ENCODE measurements at regions not wholly inside any gene's neighbourhood (a gene's known extent, or its start where the extent isn't known, plus 50 kb on each side); places are given as distances from the start of the nearest gene placed in this dataset.
"Not testable (repeated sequence)": the region's sequence is repeated elsewhere in the genome, so short reads cannot be mapped to it uniquely, and the experiment has no call there.

GRCh38 chr6:56824431-56824830 lies 130.5 kb upstream of the BEND6 start:
- H3K4me1 ChIP-seq (ENCODE audit: insufficient read depth, low read length); H3K4me3 ChIP-seq (ENCODE audit: low read length); H3K9me3 ChIP-seq (ENCODE audit: low read length); H3K27me3 ChIP-seq (ENCODE audit: insufficient read depth, low read length); H2AFZ ChIP-seq (ENCODE audit: low read depth, low read length); H3K36me3 ChIP-seq (ENCODE audit: insufficient read depth, low read length): not testable (repeated sequence)

- H2AFZ ChIP-seq (ENCODE audit: low read depth, low read length): no peak overlapping the region
- H3K36me3 ChIP-seq (ENCODE audit: insufficient read depth, low read length): no peaks in the 10 kb centered on the region
- peaks cover 7% of the 10 kb centered on the region for H3K4me1 ChIP-seq (ENCODE audit: insufficient read depth, low read length)
- H3K4me3 ChIP-seq (ENCODE audit: low read length): no peak overlapping the region
- H3K27me3 ChIP-seq (ENCODE audit: insufficient read depth, low read length): no peaks in the 10 kb centered on the region
- H3K9me3 ChIP-seq (ENCODE audit: low read length): no peaks in the 10 kb centered on the region
Observed at GRCh38 chr6:56821005-56821432, 133.9 kb upstream of the BEND6 start.

GRCh38 chr6:56820060-56820459 lies 134.8 kb upstream of the BEND6 start:
- Histone ChIP-seq H3K36me3 (ENCODE audit: insufficient read depth, low read length) (no peaks in the 10 kb centered on the region), H3K27me3 (ENCODE audit: insufficient read depth, low read length) (no peaks in the 10 kb centered on the region), H2AFZ (ENCODE audit: low read depth, low read length) (no peak overlapping the region), H3K4me1 (ENCODE audit: insufficient read depth, low read length) (peaks cover 9% of the 10 kb centered on the region), H3K9me3 (ENCODE audit: low read length) (no peaks in the 10 kb centered on the region), H3K4me3 (ENCODE audit: low read length) (no peak overlapping the region)

GRCh38 chr6:56819604-56820003 lies 135.3 kb upstream of the BEND6 start:
- Histone ChIP-seq H2AFZ (ENCODE audit: low read depth, low read length) (no peak overlapping the region), H3K9me3 (ENCODE audit: low read length) (no peaks in the 10 kb centered on the region), H3K27me3 (ENCODE audit: insufficient read depth, low read length) (no peaks in the 10 kb centered on the region), H3K4me3 (ENCODE audit: low read length) (no peak overlapping the region), H3K4me1 (ENCODE audit: insufficient read depth, low read length) (peaks cover 13% of the 10 kb centered on the region), H3K36me3 (ENCODE audit: insufficient read depth, low read length) (no peaks in the 10 kb centered on the region)

- Histone ChIP-seq H3K27me3 (ENCODE audit: insufficient read depth, low read length) (no peaks in the 10 kb centered on the region), H3K36me3 (ENCODE audit: insufficient read depth, low read length) (no peaks in the 10 kb centered on the region), H3K4me3 (ENCODE audit: low read length) (no peak overlapping the region), H3K9me3 (ENCODE audit: low read length) (no peaks in the 10 kb centered on the region), H3K4me1 (ENCODE audit: insufficient read depth, low read length) (peaks cover 20% of the 10 kb centered on the region), H2AFZ (ENCODE audit: low read depth, low read length) (no peak overlapping the region)
Observed at GRCh38 chr6:56816370-56816769, 138.5 kb upstream of the BEND6 start.

GRCh38 chr6:56815436-56815835 lies 139.5 kb upstream of the BEND6 start:
- Histone ChIP-seq H3K4me1 (ENCODE audit: insufficient read depth, low read length) (peaks cover 20% of the 10 kb centered on the region), H3K27me3 (ENCODE audit: insufficient read depth, low read length) (no peaks in the 10 kb centered on the region), H3K4me3 (ENCODE audit: low read length) (no peak overlapping the region), H2AFZ (ENCODE audit: low read depth, low read length) (no peak overlapping the region), H3K36me3 (ENCODE audit: insufficient read depth, low read length) (no peaks in the 10 kb centered on the region), H3K9me3 (ENCODE audit: low read length) (no peaks in the 10 kb centered on the region)

- Histone ChIP-seq H3K36me3 (ENCODE audit: insufficient read depth, low read length) (no peaks in the 10 kb centered on the region), H3K4me3 (ENCODE audit: low read length) (no peak overlapping the region), H2AFZ (ENCODE audit: low read depth, low read length) (no peak overlapping the region), H3K4me1 (ENCODE audit: insufficient read depth, low read length) (peaks cover 20% of the 10 kb centered on the region), H3K9me3 (ENCODE audit: low read length) (no peaks in the 10 kb centered on the region), H3K27me3 (ENCODE audit: insufficient read depth, low read length) (no peaks in the 10 kb centered on the region)
Observed at GRCh38 chr6:56814802-56815201, 140.1 kb upstream of the BEND6 start.

- no peaks in the 10 kb centered on the region for H3K36me3 ChIP-seq (ENCODE audit: insufficient read depth, low read length)
- H2AFZ ChIP-seq (ENCODE audit: low read depth, low read length): no peak overlapping the region
- peaks cover 20% of the 10 kb centered on the region for H3K4me1 ChIP-seq (ENCODE audit: insufficient read depth, low read length)
- H3K4me3 ChIP-seq (ENCODE audit: low read length): no peak overlapping the region
- no peaks in the 10 kb centered on the region for H3K27me3 ChIP-seq (ENCODE audit: insufficient read depth, low read length)
- H3K9me3 ChIP-seq (ENCODE audit: low read length): no peaks in the 10 kb centered on the region
Observed at GRCh38 chr6:56814308-56814707, 140.6 kb upstream of the BEND6 start.

GRCh38 chr6:56812851-56813250 lies 142.1 kb upstream of the BEND6 start:
- H2AFZ ChIP-seq (ENCODE audit: low read depth, low read length); H3K36me3 ChIP-seq (ENCODE audit: insufficient read depth, low read length); H3K4me3 ChIP-seq (ENCODE audit: low read length); H3K9me3 ChIP-seq (ENCODE audit: low read length); H3K27me3 ChIP-seq (ENCODE audit: insufficient read depth, low read length): not testable (repeated sequence)
- peaks cover 20% of the 10 kb centered on the region for H3K4me1 ChIP-seq (ENCODE audit: insufficient read depth, low read length)

- Histone ChIP-seq H3K36me3 (ENCODE audit: insufficient read depth, low read length) (no peaks in the 10 kb centered on the region), H3K4me3 (ENCODE audit: low read length) (no peak overlapping the region), H2AFZ (ENCODE audit: low read depth, low read length) (no peak overlapping the region), H3K9me3 (ENCODE audit: low read length) (no peaks in the 10 kb centered on the region), H3K4me1 (ENCODE audit: insufficient read depth, low read length) (peaks cover 31% of the 10 kb centered on the region), H3K27me3 (ENCODE audit: insufficient read depth, low read length) (no peaks in the 10 kb centered on the region)
Observed at GRCh38 chr6:56808871-56809359, 146.0 kb upstream of the BEND6 start.

GRCh38 chr6:56807989-56808337 lies 146.9 kb upstream of the BEND6 start:
- no peak overlapping the region for H2AFZ ChIP-seq (ENCODE audit: low read depth, low read length)
- H3K9me3 ChIP-seq (ENCODE audit: low read length): no peaks in the 10 kb centered on the region
- no peak overlapping the region for H3K4me3 ChIP-seq (ENCODE audit: low read length)
- H3K36me3 ChIP-seq (ENCODE audit: insufficient read depth, low read length): no peaks in the 10 kb centered on the region
- peaks cover 39% of the 10 kb centered on the region for H3K4me1 ChIP-seq (ENCODE audit: insufficient read depth, low read length)
- no peaks in the 10 kb centered on the region for H3K27me3 ChIP-seq (ENCODE audit: insufficient read depth, low read length)

- Histone ChIP-seq H3K4me1 (ENCODE audit: insufficient read depth, low read length) (peaks cover 44% of the 10 kb centered on the region), H3K4me3 (ENCODE audit: low read length) (no peak overlapping the region), H3K27me3 (ENCODE audit: insufficient read depth, low read length) (no peaks in the 10 kb centered on the region), H3K9me3 (ENCODE audit: low read length) (no peaks in the 10 kb centered on the region), H3K36me3 (ENCODE audit: insufficient read depth, low read length) (no peaks in the 10 kb centered on the region), H2AFZ (ENCODE audit: low read depth, low read length) (no peak overlapping the region)
Observed at GRCh38 chr6:56807326-56807988, 147.4 kb upstream of the BEND6 start.

GRCh38 chr6:56806368-56806767 lies 148.5 kb upstream of the BEND6 start:
- H3K4me1 ChIP-seq (ENCODE audit: insufficient read depth, low read length): peaks cover 46% of the 10 kb centered on the region

GRCh38 chr6:56804996-56805395 lies 149.9 kb upstream of the BEND6 start:
- Histone ChIP-seq H3K4me3 (ENCODE audit: low read length) (no peak overlapping the region), H3K9me3 (ENCODE audit: low read length) (no peaks in the 10 kb centered on the region), H3K36me3 (ENCODE audit: insufficient read depth, low read length) (no peaks in the 10 kb centered on the region), H3K27me3 (ENCODE audit: insufficient read depth, low read length) (no peaks in the 10 kb centered on the region), H2AFZ (ENCODE audit: low read depth, low read length) (no peak overlapping the region), H3K4me1 (ENCODE audit: insufficient read depth, low read length) (peaks cover 46% of the 10 kb centered on the region)

More at GRCh38 chr6:56806368-56806767, 148.5 kb upstream of the BEND6 start:
- Histone ChIP-seq H2AFZ (ENCODE audit: low read depth, low read length) (no peak overlapping the region), H3K9me3 (ENCODE audit: low read length) (no peaks in the 10 kb centered on the region), H3K36me3 (ENCODE audit: insufficient read depth, low read length) (no peaks in the 10 kb centered on the region), H3K27me3 (ENCODE audit: insufficient read depth, low read length) (no peaks in the 10 kb centered on the region), H3K4me3 (ENCODE audit: low read length) (no peak overlapping the region)

Measured in neuron (in vitro differentiated cells).